ENCODE measurements at regions not wholly inside any gene's neighbourhood (a gene's known extent, or its start where the extent isn't known, plus 50 kb on each side); places are given as distances from the start of the nearest gene placed in this dataset.

DNA sequence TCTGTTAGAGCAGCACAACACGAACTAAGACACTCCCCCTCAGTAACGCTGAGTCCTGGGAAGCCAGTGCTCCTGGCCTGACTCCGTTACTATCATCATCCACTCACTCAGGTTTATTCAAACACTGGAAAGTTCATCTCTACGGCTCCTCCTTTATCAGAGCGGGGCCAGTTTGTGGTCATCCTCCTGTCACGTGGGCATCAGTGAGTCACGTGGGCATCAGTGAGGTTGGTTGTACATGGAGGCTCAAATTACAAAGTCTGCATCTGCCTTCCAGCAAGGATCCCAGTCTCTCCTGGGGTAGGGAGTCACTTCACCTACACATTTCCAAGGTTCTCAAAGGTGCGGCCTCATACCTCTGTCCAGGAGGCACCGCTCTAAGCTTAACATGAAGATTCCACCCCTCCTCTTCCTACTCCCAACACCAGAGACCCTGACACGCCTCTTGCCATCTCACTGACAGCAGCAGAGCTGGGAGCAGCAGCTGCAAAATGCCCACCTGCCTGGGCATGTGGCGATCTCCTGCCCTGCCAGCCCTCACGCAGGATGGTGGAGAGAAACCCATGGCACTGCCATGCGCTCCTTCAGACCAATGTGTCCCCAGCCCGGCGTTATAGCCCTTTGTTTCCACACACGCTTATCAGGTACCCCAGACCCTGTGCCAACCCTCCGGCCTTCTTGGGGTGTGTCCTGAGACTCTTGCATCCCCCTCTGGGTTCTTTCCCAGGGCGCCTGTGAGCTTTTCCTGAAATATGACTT is 99.2 kb upstream of the PTPRM start:
- no peaks in the 10 kb centered on the region for H3K36me3 Mint-ChIP-seq (ENCODE audit: unreplicated experiment)
- TF ChIP-seq, protein P1, sequence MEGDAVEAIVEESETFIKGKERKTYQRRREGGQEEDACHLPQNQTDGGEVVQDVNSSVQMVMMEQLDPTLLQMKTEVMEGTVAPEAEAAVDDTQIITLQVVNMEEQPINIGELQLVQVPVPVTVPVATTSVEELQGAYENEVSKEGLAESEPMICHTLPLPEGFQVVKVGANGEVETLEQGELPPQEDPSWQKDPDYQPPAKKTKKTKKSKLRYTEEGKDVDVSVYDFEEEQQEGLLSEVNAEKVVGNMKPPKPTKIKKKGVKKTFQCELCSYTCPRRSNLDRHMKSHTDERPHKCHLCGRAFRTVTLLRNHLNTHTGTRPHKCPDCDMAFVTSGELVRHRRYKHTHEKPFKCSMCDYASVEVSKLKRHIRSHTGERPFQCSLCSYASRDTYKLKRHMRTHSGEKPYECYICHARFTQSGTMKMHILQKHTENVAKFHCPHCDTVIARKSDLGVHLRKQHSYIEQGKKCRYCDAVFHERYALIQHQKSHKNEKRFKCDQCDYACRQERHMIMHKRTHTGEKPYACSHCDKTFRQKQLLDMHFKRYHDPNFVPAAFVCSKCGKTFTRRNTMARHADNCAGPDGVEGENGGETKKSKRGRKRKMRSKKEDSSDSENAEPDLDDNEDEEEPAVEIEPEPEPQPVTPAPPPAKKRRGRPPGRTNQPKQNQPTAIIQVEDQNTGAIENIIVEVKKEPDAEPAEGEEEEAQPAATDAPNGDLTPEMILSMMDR (IDR thresholded peaks at IDR 0.05; ENCODE audit: partially characterized antibody, unreplicated experiment), result no peak
- H3K27me3 Mint-ChIP-seq (ENCODE audit: unreplicated experiment), result peaks cover 2% of the 10 kb centered on the region
- DNase-seq, result no peak
- no peak overlapping the region for H3K4me3 Mint-ChIP-seq (ENCODE audit: unreplicated experiment)
- H3K4me1 Mint-ChIP-seq (ENCODE audit: low read depth, unreplicated experiment), result no peaks in the 10 kb centered on the region
- no peak overlapping the region for H3K27ac Mint-ChIP-seq (ENCODE audit: unreplicated experiment)
- H3K9me3 Mint-ChIP-seq (ENCODE audit: unreplicated experiment), result no peaks in the 10 kb centered on the region

DNA sequence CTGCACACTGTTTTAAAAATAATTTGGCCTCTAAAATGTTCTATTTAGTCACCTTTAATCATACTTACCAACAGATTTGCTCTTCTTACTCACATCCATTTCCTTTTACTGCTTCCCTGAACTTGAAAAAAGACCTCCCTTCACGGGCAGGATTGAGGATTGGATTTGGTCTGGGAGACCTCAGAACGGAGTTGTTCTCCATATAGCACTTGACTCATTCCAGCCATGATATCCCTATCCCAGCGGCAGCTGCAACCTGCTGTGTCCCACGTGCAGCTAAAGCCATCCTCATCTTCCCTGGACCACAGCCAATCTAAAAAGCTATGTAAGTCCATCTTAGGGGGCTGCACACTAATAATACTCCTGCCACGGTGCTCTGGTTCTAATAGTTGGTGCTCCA is 97.0 kb upstream of the PTPRM start:
- Mint-ChIP-seq H3K36me3 (ENCODE audit: unreplicated experiment) (no peaks in the 10 kb centered on the region), H3K4me1 (ENCODE audit: low read depth, unreplicated experiment) (no peaks in the 10 kb centered on the region), H3K4me3 (ENCODE audit: unreplicated experiment) (no peak overlapping the region), H3K27me3 (ENCODE audit: unreplicated experiment) (peaks cover 2% of the 10 kb centered on the region), H3K27ac (ENCODE audit: unreplicated experiment) (no peak overlapping the region), H3K9me3 (ENCODE audit: unreplicated experiment) (peaks cover 2% of the 10 kb centered on the region)
- TF ChIP-seq, protein P1 (IDR thresholded peaks at IDR 0.05; ENCODE audit: partially characterized antibody, unreplicated experiment), result no peak
- DNase-seq, result no peak

DNA sequence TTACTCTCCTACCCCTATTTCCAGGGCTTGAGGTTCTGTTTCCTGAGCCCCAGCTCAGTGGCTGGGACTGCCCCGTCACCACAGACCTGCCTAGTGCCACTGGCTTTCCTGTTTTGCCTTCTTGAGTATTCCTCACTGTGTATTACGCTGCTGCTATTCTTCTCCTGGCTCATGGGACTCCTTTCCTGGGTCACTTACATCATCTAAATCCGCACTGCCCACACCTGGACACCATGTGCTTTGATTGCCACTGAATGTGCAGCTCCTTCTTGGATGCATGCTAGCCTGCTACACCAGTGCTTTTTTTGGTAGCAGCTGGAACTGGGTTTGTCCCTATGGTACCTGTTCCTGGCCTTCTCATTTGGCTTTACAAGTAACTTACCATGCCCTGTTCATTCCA is 96.6 kb upstream of the PTPRM start:
- Mint-ChIP-seq H3K4me1 (ENCODE audit: low read depth, unreplicated experiment) (no peaks in the 10 kb centered on the region), H3K27ac (ENCODE audit: unreplicated experiment) (no peak overlapping the region)
- DNase-seq, result no peak

DNA sequence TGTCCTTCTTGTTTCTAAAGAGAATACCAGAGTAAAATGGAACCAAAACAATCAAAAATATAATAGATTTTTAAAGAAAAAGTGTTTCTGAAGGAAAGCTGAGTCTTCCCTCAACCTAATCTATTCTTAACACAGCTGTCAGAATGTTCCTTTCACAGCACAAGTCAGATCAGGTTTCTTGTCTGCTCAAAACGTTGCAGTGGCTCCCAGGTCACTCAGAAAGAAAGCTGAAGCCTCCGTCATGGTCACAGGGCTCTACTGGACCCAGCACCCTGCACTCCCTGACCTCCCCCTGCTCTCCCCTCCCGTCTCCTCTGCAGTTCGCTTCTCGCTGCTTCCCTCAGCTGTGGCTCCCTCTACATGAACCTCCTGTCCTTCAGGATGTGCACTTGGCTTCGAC is 90.7 kb upstream of the PTPRM start:
- Mint-ChIP-seq H3K4me1 (ENCODE audit: low read depth, unreplicated experiment) (no peaks in the 10 kb centered on the region), H3K27ac (ENCODE audit: unreplicated experiment) (no peak overlapping the region), H3K4me3 (ENCODE audit: unreplicated experiment) (no peak overlapping the region), H3K9me3 (ENCODE audit: unreplicated experiment) (peaks cover 7% of the 10 kb centered on the region), H3K36me3 (ENCODE audit: unreplicated experiment) (no peaks in the 10 kb centered on the region), H3K27me3 (ENCODE audit: unreplicated experiment) (no peaks in the 10 kb centered on the region)
- TF ChIP-seq, protein P1 (IDR thresholded peaks at IDR 0.05; ENCODE audit: partially characterized antibody, unreplicated experiment), result no peak
- no peak for DNase-seq

More for the DNA sequence above, 96.6 kb upstream of the PTPRM start:
- H3K9me3 Mint-ChIP-seq (ENCODE audit: unreplicated experiment), result peaks cover 3% of the 10 kb centered on the region
- TF ChIP-seq, protein P1 (IDR thresholded peaks at IDR 0.05; ENCODE audit: partially characterized antibody, unreplicated experiment), result no peak
- no peaks in the 10 kb centered on the region for H3K36me3 Mint-ChIP-seq (ENCODE audit: unreplicated experiment)
- no peak overlapping the region for H3K4me3 Mint-ChIP-seq (ENCODE audit: unreplicated experiment)
- peaks cover 2% of the 10 kb centered on the region for H3K27me3 Mint-ChIP-seq (ENCODE audit: unreplicated experiment)

DNA sequence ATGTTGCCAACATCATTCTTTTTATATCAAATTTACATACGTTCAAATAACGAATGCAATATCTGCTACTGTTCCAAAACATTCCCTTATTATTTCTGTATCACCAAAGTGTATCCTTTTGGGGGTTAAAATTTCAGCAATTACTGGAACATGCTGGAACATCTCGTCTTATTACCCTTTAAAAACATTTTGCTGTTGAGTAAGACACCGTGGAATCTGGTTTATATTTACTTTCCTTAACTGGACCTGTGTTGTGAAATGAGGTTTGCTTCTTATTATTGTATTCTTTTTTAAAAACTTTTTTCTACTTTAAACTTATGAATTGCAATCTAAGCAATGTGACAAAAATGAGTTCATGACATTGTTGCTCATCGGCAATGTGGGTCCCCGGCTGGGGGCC is 87.4 kb upstream of the PTPRM start:
- Mint-ChIP-seq H3K4me3 (ENCODE audit: unreplicated experiment) (no peak overlapping the region), H3K4me1 (ENCODE audit: low read depth, unreplicated experiment) (no peaks in the 10 kb centered on the region), H3K9me3 (ENCODE audit: unreplicated experiment) (peaks cover 6% of the 10 kb centered on the region), H3K27me3 (ENCODE audit: unreplicated experiment) (no peaks in the 10 kb centered on the region), H3K27ac (ENCODE audit: unreplicated experiment) (no peak overlapping the region), H3K36me3 (ENCODE audit: unreplicated experiment) (no peaks in the 10 kb centered on the region)
- no peak for DNase-seq
- TF ChIP-seq, protein P1 (IDR thresholded peaks at IDR 0.05; ENCODE audit: partially characterized antibody, unreplicated experiment), result no peak
